ENCODE measurements at regions not wholly inside any gene's neighbourhood (a gene's known extent, or its start where the extent isn't known, plus 50 kb on each side); places are given as distances from the start of the nearest gene placed in this dataset.

DNA sequence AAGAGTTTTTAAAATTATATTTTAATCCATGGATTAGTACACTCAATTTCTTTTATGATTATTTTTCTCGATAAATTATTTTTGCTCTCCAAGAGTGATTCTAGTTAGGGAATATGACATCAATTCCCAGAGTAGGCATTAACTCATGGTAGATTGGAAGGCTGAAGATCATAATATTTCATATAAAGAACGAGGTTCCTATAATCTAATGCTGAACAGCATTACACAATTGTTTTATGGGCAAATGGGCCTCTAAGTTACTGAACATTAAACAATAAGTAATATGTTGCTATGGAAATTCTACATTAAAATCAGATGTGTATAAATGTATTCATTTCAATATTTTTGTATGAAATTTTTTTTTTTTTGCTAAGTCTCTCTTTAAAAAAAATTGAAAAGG, 140.3 kb downstream of the ZNF608 start:
- no peaks in the 10 kb centered on the region for H3K79me2 ChIP-seq (ENCODE audit: control insufficient read depth, insufficient read depth, low read length)
- H3K4me2 ChIP-seq (ENCODE audit: extremely low read depth, insufficient read depth, low read length), result no peak overlapping the region
- H3K4me3 ChIP-seq (replicated peaks in 1 of 4; ENCODE audit: control extremely low read depth in 1 of 4, insufficient read depth in 1 of 4, low read depth in 3 of 4, low read length in 4 of 4), result no peak overlapping the region
- no peak for DNase-seq (ENCODE audit: low read depth in 2 of 2)
- no peak overlapping the region for H3K27ac ChIP-seq (ENCODE audit: insufficient read depth, low read length)
- H3K36me3 ChIP-seq (ENCODE audit: control insufficient read depth, insufficient read depth, low read length), result no peaks in the 10 kb centered on the region
- no peaks in the 10 kb centered on the region for H4K20me1 ChIP-seq (ENCODE audit: control insufficient read depth, extremely low read depth, insufficient read depth, low read length)
- H3K27me3 ChIP-seq (ENCODE audit: control insufficient read depth, insufficient read depth, low read length), result no peaks in the 10 kb centered on the region
- no peaks in the 10 kb centered on the region for H3K4me1 ChIP-seq (ENCODE audit: control insufficient read depth, extremely low read depth, insufficient read depth, low read length)
- no peak overlapping the region for H2AFZ ChIP-seq (ENCODE audit: low read length)
- H3K9ac ChIP-seq (ENCODE audit: insufficient read depth, low read length), result no peak overlapping the region
- no peak for TF ChIP-seq EZH2 (IDR thresholded peaks at IDR 0.05; ENCODE audit: low read length, missing control alignments)
- TF ChIP-seq, protein P1, sequence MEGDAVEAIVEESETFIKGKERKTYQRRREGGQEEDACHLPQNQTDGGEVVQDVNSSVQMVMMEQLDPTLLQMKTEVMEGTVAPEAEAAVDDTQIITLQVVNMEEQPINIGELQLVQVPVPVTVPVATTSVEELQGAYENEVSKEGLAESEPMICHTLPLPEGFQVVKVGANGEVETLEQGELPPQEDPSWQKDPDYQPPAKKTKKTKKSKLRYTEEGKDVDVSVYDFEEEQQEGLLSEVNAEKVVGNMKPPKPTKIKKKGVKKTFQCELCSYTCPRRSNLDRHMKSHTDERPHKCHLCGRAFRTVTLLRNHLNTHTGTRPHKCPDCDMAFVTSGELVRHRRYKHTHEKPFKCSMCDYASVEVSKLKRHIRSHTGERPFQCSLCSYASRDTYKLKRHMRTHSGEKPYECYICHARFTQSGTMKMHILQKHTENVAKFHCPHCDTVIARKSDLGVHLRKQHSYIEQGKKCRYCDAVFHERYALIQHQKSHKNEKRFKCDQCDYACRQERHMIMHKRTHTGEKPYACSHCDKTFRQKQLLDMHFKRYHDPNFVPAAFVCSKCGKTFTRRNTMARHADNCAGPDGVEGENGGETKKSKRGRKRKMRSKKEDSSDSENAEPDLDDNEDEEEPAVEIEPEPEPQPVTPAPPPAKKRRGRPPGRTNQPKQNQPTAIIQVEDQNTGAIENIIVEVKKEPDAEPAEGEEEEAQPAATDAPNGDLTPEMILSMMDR (conservative IDR thresholded peaks at IDR 0.05 in 1 of 2, IDR thresholded peaks at IDR 0.05 in 1 of 2; ENCODE audit: low read depth in 1 of 2, low read length in 2 of 2), result no peak
- no peaks in the 10 kb centered on the region for H3K9me3 ChIP-seq (ENCODE audit: control insufficient read depth, insufficient read depth, low read depth, low read length)

DNA sequence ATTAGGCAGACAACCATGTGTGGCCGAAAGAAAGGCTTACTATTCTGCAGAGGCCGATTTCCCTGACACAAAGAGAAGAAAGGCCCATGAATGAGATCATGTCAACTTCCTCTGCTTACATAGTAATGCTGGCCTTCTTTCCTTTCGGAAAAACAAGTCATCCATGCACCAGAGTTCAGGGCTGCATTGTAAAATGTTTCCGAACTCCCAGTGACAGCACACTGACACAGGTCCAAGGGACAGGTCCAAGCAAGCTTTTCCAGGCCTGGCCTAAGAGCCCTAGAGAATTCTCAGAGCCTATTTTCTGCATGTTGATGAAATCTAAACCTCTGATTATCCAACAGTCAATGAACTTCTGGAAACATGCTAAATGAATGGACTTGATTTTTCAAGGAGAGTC, 140.9 kb downstream of the ZNF608 start:
- no peaks in the 10 kb centered on the region for H3K4me1 ChIP-seq (ENCODE audit: control insufficient read depth, extremely low read depth, insufficient read depth, low read length)
- no peaks in the 10 kb centered on the region for H3K36me3 ChIP-seq (ENCODE audit: control insufficient read depth, insufficient read depth, low read length)
- no peaks in the 10 kb centered on the region for H3K27me3 ChIP-seq (ENCODE audit: control insufficient read depth, insufficient read depth, low read length)
- no peak overlapping the region for H3K4me3 ChIP-seq (replicated peaks in 1 of 4; ENCODE audit: control extremely low read depth in 1 of 4, insufficient read depth in 1 of 4, low read depth in 3 of 4, low read length in 4 of 4)
- no peaks in the 10 kb centered on the region for H4K20me1 ChIP-seq (ENCODE audit: control insufficient read depth, extremely low read depth, insufficient read depth, low read length)
- peak overlapping the region; percentile 57 for H2AFZ ChIP-seq (ENCODE audit: low read length)
- peak overlapping the region; percentile 25 for H3K4me2 ChIP-seq (ENCODE audit: extremely low read depth, insufficient read depth, low read length)
- no peak for TF ChIP-seq EZH2 (IDR thresholded peaks at IDR 0.05; ENCODE audit: low read length, missing control alignments)
- TF ChIP-seq, protein P1 (conservative IDR thresholded peaks at IDR 0.05 in 1 of 2, IDR thresholded peaks at IDR 0.05 in 1 of 2; ENCODE audit: low read depth in 1 of 2, low read length in 2 of 2), result no peak
- no peak overlapping the region for H3K9ac ChIP-seq (ENCODE audit: insufficient read depth, low read length)
- H3K9me3 ChIP-seq (ENCODE audit: control insufficient read depth, insufficient read depth, low read depth, low read length), result no peaks in the 10 kb centered on the region
- H3K79me2 ChIP-seq (ENCODE audit: control insufficient read depth, insufficient read depth, low read length), result no peaks in the 10 kb centered on the region
- H3K27ac ChIP-seq (ENCODE audit: insufficient read depth, low read length), result no peak overlapping the region
- DNase-seq (ENCODE audit: low read depth in 2 of 2), result peak in 1 of 2 donors; percentile 47

DNA sequence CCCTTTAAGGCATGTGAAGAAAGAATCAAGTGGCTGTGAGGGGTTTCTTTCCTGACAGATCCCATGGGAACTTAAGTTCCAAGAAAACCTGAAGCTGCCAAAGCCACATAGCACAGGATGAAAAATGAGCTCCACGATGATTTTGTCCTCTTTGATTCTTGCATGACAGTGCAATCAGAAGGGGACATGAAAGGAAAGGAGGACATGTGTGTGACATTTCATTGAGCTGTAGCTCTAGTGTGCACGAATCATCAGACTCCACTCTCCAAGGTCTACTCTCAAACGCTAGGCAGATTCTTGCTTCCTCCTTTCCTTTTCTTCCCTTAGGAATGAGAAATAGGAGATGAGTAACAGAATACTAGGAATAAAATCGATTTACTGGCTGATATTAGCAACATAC, 142.0 kb downstream of the ZNF608 start:
- TF ChIP-seq EZH2 (IDR thresholded peaks at IDR 0.05; ENCODE audit: low read length, missing control alignments), result no peak
- TF ChIP-seq, protein P1 (conservative IDR thresholded peaks at IDR 0.05 in 1 of 2, IDR thresholded peaks at IDR 0.05 in 1 of 2; ENCODE audit: low read depth in 1 of 2, low read length in 2 of 2), result no peak
- Histone ChIP-seq H2AFZ (ENCODE audit: low read length) (no peak overlapping the region), H3K27me3 (ENCODE audit: control insufficient read depth, insufficient read depth, low read length) (no peaks in the 10 kb centered on the region), H3K4me1 (ENCODE audit: control insufficient read depth, extremely low read depth, insufficient read depth, low read length) (no peaks in the 10 kb centered on the region), H3K4me3 (replicated peaks in 1 of 4; ENCODE audit: control extremely low read depth in 1 of 4, insufficient read depth in 1 of 4, low read depth in 3 of 4, low read length in 4 of 4) (no peak overlapping the region), H3K36me3 (ENCODE audit: control insufficient read depth, insufficient read depth, low read length) (no peaks in the 10 kb centered on the region), H3K79me2 (ENCODE audit: control insufficient read depth, insufficient read depth, low read length) (no peaks in the 10 kb centered on the region), H3K9ac (ENCODE audit: insufficient read depth, low read length) (no peak overlapping the region), H3K9me3 (ENCODE audit: control insufficient read depth, insufficient read depth, low read depth, low read length) (no peaks in the 10 kb centered on the region), H3K4me2 (ENCODE audit: extremely low read depth, insufficient read depth, low read length) (no peak overlapping the region), H4K20me1 (ENCODE audit: control insufficient read depth, extremely low read depth, insufficient read depth, low read length) (no peaks in the 10 kb centered on the region), H3K27ac (ENCODE audit: insufficient read depth, low read length) (no peak overlapping the region)
- DNase-seq (ENCODE audit: low read depth in 2 of 2), result no peak

Data from fibroblast of lung (primary cell).